GM12891 (cell line): ENCODE measurements at regions not wholly inside any gene's neighbourhood (a gene's known extent, or its start where the extent isn't known, plus 50 kb on each side); places are given as distances from the start of the nearest gene placed in this dataset.

ENCODE experiments used
- POLR2A ChIP-seq: IDR thresholded peaks from 2 replicates; pipeline ENCODE4 v1.6.1; 2011; ENCODE audit warnings: low read depth, low read length, control low read depth
- POLR2AphosphoS5 ChIP-seq: IDR thresholded peaks from 2 replicates; pipeline ENCODE4 v1.6.1; 2011; ENCODE audit warnings: low read depth, low read length, control low read depth
- POU2F2 ChIP-seq: IDR thresholded peaks from 2 replicates; pipeline ENCODE4 v1.6.1; 2011; ENCODE audit warnings: low read depth, mild to moderate bottlenecking, control low read depth, low read length, moderate library complexity
- TAF1 ChIP-seq: IDR thresholded peaks from 2 replicates; pipeline ENCODE4 v1.6.1; 2011; ENCODE audit warnings: low read depth, low read length, control low read depth

DNA sequence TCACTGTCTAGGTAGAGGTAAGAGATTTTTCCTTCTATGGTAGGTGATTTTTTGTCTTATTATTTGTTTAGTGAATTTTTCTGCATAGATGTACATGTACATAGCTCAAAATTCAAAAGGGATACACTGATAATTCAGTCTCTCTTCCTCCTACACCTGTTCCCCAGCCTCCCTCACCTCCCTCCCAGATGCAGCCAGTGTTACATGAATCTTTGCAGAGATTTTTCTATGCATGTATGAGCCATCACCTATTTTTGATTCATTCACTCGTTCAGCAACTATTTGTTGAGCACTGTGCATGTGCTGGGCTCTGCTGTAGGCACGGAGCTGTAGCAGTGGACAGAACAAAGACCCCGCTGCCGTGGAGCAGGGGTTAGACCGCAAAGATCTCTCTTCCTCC is 218.9 kb downstream of the AACS start:
- TF ChIP-seq POLR2A (no peak), POLR2AphosphoS5 (no peak), TAF1 (no peak), POU2F2 (no peak)
